Epidermal melanocyte (primary cell): ENCODE measurements at regions not wholly inside any gene's neighbourhood (a gene's known extent, or its start where the extent isn't known, plus 50 kb on each side); places are given as distances from the start of the nearest gene placed in this dataset.

Source experiments
- DNase-seq: peaks from one replicate; pipeline ENCODE4 v3.0.0; 2011; ENCODE audit warnings: low spot score; ENCODE audit not compliant: insufficient read length

- DNase-seq: no peak
These were observed 86.1 kb downstream of the ADRA2C start for GRCh38 chr4:3852309-3852708.

GRCh38 chr4:3852711-3853110 is 86.5 kb downstream of the ADRA2C start:
- no peak for DNase-seq

- no peak for DNase-seq
These were observed 87.3 kb downstream of the ADRA2C start for GRCh38 chr4:3853388-3854035.

- no peak for DNase-seq
These were observed 88.5 kb downstream of the ADRA2C start for GRCh38 chr4:3854661-3855060.

- DNase-seq: no peak
These were observed 89.5 kb downstream of the ADRA2C start for GRCh38 chr4:3855646-3856045.

- DNase-seq: no peak
These were observed 90.5 kb downstream of the ADRA2C start for GRCh38 chr4:3856604-3857204.

- DNase-seq: no peak
These were observed 91.2 kb downstream of the ADRA2C start for GRCh38 chr4:3857269-3857926.

- DNase-seq: no peak
These were observed 92.0 kb downstream of the ADRA2C start for GRCh38 chr4:3858046-3858730.

GRCh38 chr4:3858765-3859388 is 92.7 kb downstream of the ADRA2C start:
- DNase-seq: no peak

GRCh38 chr4:3859571-3859970 is 93.4 kb downstream of the ADRA2C start:
- no peak for DNase-seq

GRCh38 chr4:3860061-3860912 is 94.1 kb downstream of the ADRA2C start:
- DNase-seq: no peak

- no peak for DNase-seq
These were observed 94.9 kb downstream of the ADRA2C start for GRCh38 chr4:3860913-3861636.

- no peak for DNase-seq
These were observed 95.8 kb downstream of the ADRA2C start for GRCh38 chr4:3861720-3862639.

GRCh38 chr4:3862640-3863420 is 96.6 kb downstream of the ADRA2C start:
- no peak for DNase-seq

GRCh38 chr4:3863841-3864741 is 97.9 kb downstream of the ADRA2C start:
- DNase-seq: no peak

- no peak for DNase-seq
These were observed 98.8 kb downstream of the ADRA2C start for GRCh38 chr4:3864742-3865721.
